ENCODE measurements at regions not wholly inside any gene's neighbourhood (a gene's known extent, or its start where the extent isn't known, plus 50 kb on each side); places are given as distances from the start of the nearest gene placed in this dataset.

DNA sequence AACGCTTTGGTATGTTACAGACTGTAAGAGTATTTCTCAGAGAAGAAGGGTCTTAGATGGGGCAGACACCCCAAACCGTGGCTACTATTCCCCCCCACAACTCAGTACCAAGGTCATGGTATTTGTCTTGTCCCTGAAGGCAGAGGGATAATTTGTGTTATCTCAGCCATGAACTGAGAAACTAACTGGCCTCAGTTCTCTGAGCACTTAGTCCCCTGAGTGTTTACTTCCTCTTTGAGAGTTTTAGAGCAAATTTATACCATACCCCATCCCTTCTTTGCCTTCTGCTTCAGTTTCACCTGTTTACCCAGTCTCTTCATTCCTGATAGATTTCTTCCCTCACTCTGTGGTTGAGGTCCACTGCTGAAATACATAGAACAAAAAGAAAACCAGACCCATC lies 183.9 kb downstream of the LRRC70 start (continued):
- TF ChIP-seq, protein P1, sequence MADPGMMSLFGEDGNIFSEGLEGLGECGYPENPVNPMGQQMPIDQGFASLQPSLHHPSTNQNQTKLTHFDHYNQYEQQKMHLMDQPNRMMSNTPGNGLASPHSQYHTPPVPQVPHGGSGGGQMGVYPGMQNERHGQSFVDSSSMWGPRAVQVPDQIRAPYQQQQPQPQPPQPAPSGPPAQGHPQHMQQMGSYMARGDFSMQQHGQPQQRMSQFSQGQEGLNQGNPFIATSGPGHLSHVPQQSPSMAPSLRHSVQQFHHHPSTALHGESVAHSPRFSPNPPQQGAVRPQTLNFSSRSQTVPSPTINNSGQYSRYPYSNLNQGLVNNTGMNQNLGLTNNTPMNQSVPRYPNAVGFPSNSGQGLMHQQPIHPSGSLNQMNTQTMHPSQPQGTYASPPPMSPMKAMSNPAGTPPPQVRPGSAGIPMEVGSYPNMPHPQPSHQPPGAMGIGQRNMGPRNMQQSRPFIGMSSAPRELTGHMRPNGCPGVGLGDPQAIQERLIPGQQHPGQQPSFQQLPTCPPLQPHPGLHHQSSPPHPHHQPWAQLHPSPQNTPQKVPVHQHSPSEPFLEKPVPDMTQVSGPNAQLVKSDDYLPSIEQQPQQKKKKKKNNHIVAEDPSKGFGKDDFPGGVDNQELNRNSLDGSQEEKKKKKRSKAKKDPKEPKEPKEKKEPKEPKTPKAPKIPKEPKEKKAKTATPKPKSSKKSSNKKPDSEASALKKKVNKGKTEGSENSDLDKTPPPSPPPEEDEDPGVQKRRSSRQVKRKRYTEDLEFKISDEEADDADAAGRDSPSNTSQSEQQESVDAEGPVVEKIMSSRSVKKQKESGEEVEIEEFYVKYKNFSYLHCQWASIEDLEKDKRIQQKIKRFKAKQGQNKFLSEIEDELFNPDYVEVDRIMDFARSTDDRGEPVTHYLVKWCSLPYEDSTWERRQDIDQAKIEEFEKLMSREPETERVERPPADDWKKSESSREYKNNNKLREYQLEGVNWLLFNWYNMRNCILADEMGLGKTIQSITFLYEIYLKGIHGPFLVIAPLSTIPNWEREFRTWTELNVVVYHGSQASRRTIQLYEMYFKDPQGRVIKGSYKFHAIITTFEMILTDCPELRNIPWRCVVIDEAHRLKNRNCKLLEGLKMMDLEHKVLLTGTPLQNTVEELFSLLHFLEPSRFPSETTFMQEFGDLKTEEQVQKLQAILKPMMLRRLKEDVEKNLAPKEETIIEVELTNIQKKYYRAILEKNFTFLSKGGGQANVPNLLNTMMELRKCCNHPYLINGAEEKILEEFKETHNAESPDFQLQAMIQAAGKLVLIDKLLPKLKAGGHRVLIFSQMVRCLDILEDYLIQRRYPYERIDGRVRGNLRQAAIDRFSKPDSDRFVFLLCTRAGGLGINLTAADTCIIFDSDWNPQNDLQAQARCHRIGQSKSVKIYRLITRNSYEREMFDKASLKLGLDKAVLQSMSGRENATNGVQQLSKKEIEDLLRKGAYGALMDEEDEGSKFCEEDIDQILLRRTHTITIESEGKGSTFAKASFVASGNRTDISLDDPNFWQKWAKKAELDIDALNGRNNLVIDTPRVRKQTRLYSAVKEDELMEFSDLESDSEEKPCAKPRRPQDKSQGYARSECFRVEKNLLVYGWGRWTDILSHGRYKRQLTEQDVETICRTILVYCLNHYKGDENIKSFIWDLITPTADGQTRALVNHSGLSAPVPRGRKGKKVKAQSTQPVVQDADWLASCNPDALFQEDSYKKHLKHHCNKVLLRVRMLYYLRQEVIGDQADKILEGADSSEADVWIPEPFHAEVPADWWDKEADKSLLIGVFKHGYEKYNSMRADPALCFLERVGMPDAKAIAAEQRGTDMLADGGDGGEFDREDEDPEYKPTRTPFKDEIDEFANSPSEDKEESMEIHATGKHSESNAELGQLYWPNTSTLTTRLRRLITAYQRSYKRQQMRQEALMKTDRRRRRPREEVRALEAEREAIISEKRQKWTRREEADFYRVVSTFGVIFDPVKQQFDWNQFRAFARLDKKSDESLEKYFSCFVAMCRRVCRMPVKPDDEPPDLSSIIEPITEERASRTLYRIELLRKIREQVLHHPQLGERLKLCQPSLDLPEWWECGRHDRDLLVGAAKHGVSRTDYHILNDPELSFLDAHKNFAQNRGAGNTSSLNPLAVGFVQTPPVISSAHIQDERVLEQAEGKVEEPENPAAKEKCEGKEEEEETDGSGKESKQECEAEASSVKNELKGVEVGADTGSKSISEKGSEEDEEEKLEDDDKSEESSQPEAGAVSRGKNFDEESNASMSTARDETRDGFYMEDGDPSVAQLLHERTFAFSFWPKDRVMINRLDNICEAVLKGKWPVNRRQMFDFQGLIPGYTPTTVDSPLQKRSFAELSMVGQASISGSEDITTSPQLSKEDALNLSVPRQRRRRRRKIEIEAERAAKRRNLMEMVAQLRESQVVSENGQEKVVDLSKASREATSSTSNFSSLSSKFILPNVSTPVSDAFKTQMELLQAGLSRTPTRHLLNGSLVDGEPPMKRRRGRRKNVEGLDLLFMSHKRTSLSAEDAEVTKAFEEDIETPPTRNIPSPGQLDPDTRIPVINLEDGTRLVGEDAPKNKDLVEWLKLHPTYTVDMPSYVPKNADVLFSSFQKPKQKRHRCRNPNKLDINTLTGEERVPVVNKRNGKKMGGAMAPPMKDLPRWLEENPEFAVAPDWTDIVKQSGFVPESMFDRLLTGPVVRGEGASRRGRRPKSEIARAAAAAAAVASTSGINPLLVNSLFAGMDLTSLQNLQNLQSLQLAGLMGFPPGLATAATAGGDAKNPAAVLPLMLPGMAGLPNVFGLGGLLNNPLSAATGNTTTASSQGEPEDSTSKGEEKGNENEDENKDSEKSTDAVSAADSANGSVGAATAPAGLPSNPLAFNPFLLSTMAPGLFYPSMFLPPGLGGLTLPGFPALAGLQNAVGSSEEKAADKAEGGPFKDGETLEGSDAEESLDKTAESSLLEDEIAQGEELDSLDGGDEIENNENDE (IDR thresholded peaks at IDR 0.05; ENCODE audit: insufficient replicate concordance, low read length) = no peak
- no peak for TF ChIP-seq CBX5 (IDR thresholded peaks at IDR 0.05; ENCODE audit: low read depth, low read length)
- TF ChIP-seq, protein P2, sequence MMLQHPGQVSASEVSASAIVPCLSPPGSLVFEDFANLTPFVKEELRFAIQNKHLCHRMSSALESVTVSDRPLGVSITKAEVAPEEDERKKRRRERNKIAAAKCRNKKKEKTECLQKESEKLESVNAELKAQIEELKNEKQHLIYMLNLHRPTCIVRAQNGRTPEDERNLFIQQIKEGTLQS (IDR thresholded peaks at IDR 0.05; ENCODE audit: insufficient read depth, low read depth, low read length) = no peak
- no peak for TF ChIP-seq TBP (IDR thresholded peaks at IDR 0.05; ENCODE audit: low read depth, low read length)
- TF ChIP-seq KDM1A (IDR thresholded peaks at IDR 0.05; ENCODE audit: borderline replicate concordance, low read length) = no peak
- no peak for TF ChIP-seq POLR2AphosphoS5 (IDR thresholded peaks at IDR 0.05; ENCODE audit: low read depth, low read length)

All from H1 (cell line).